A172 (cell line): ENCODE measurements at regions not wholly inside any gene's neighbourhood (a gene's known extent, or its start where the extent isn't known, plus 50 kb on each side); places are given as distances from the start of the nearest gene placed in this dataset.
A peak's percentile ranks its signal among the peaks of the same experiment; 100 is the strongest.
"Not testable (repeated sequence)": the region's sequence is repeated elsewhere in the genome, so short reads cannot be mapped to it uniquely, and the experiment has no call there.

Experiments
- DNase-seq: peaks from one replicate; pipeline ENCODE4 v3.0.0-alpha.2; 2015; ENCODE audit warnings: low spot score

DNA sequence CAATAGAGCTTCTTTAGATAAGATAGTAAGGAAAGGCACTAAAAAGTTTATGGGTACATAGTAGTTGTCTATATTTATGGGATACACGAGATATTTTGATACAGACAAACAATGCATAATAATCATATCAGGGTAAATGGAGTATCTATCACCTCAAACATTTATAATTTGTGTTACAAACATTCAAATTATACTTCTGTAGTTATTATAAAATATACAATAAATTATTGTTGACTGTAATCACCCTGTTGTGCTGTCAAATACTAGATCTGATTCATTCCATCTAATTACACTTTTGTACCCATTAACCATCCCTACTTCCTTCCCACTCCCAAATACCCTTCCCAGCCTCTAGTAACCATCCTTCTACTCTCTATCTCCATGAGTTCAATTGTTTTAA, 179.7 kb downstream of the FOXG1 start:
- DNase-seq, result no peak

DNA sequence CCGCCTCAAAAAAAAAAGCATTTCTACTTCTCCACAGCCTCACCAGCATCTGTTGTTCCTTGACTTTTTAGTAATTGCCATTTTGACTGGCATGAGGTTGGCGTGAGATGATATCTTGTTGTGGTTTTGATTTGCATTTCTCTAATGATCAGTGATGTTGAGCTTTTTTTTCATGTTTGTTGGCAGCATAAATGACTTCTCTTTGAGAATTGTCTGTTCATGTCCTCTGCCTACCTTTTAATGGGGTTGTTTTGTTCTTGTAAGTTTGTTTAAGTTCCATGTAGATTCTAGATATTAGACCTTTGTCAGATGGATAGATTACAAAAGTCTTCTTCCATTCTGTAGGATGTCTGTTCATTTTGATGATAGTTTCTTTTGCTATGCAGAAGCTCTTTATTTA, 182.9 kb downstream of the FOXG1 start:
- DNase-seq, result no peak

DNA sequence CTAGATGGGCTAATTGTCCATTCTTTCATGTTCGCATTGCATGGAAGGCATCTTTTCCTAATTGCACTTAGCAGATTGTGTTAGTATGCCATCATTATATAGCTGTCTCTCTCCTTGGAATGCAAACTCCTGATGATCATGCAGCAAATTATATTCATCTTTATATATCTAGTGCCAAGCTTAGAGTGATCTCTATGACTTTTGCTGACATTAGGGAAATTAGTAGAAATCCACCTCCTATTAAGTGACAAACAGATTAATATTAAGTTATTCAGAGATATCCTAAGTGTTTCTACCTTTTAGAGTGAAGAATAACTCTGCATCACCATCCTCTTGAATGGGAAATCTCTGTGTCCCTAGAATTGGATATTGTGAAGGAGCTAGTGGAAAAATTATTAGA, 185.6 kb downstream of the FOXG1 start:
- DNase-seq, result no peak

DNA sequence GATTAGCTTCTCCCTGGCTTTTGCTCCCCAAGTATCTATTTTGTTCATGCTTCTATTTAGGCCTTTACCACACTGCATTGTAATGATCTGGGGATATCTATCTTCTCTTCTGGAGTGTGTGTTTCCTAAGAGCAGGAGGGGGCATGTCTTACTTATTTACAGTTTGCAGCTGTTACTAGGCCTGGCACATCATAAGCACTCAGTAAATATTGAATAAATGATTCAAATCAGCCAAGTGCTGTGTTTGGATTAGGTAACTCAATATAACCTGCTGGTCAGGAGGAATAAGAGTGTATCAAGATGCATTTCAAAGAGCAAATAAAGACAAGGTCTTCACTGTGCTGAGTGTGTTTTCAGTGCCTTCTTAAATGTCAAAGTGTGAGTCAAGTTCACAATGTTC, 186.1 kb downstream of the FOXG1 start:
- DNase-seq, result no peak

DNA sequence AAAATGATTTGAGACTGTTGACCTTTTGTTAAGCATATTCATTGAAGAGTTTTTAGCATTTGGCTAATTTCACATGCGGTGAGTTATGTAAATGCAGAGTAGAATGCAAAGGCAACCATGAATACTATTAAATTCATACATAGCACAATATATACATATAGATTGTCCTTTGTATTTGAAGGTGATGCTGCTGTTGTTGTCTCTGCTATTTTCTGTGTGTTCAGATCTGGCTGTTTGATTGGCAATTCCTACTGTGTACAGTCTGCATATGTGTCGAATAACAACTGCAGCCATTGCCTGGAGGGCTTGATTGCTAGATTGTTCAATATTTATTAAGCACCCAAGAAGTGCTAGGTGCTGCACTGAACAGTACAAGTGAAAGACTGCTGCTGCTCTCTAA, 187.4 kb downstream of the FOXG1 start:
- DNase-seq, result no peak

DNA sequence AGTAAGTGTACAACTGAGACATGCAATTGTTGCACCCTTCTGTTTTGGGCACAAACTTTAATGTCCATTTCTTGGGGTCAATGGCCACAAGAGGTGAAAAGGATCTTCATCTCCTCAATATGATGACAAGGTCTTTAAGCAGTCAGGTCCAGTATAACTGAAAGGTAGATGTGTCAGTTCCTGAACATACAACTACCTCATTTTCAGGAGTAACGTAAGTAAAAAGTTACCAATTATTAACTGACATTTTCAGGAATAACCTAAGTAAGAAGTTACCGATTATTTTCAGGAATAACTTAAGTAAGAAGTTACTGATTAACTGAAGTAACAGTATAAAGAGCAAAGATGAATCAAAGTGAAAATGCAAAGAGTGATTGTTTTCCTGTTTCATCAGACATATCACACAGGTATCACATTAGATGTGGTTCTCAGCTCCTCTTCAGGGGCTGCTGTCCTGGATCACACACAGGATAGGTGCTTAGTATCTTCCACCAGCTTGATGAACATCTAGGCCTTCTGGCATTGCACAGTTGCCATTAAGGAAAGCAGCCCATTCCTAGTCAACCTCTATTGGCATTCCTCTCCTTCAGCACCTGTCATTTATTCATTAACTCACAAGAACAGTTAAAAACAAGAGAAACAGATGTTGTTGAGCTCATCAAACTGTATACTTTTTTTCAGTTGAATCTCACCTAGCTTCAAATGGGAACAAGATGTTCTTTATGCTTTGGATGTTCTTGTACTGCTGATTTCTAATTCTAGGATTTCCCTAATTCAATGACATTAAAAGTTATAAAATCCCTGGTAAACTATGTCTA, 200.0 kb downstream of the FOXG1 start:
- DNase-seq, result no peak

DNA sequence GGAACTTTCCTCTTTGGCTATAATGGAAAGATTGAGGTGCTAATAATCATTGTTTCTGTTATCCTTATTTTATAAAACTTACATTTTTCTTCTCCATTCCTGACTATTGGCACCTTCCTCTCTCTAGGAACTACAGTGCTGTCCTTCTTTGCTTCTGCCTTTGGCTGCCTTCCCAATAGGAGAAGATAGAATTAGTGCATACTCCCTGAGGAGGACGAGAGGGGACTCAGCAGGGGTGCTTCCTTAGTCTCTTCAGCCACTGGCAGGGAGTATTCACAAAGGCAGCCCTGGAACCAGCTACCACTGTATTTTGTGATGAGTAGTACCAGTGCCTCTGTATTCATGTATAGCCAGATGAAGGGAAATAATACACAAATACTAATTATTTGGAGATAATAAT, 208.5 kb downstream of the FOXG1 start:
- DNase-seq, result no peak

DNA sequence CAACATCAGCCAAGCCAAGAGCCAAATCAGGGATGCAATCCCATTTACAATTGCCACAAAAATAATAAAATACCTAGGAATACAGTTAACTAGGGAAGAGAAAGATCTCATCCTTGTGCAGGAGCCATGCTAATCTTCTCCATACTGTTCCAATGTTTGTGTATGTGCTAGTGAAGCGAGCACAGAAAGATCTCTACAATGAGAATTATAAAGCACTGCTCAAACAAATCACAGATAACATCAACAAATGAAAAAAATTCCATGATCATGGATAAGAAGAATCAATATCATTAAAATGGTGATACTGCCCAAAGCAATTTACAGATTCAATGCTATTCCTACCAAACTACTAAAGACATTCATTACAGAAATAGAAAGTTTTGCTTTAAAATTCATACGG, 215.6 kb downstream of the FOXG1 start:
- no peak for DNase-seq

DNA sequence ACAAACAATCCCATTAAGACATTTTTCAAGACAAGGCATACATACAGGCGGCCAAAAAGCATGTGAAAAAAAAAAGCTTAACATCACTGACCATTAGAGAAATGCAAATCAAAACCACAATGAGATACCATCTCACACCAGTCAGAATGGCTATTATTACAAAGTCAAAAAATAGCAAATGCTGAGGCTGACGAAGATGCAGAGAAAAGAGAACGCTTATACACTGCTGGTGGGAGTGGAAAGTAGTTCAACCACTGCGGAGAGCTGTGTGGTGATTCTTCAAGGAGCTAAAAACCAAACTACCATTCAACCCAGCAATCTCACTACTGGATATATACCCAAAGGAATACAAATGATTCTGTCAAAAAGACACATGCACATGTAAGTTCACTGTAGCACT, 216.7 kb downstream of the FOXG1 start:
- DNase-seq, result no peak

DNA sequence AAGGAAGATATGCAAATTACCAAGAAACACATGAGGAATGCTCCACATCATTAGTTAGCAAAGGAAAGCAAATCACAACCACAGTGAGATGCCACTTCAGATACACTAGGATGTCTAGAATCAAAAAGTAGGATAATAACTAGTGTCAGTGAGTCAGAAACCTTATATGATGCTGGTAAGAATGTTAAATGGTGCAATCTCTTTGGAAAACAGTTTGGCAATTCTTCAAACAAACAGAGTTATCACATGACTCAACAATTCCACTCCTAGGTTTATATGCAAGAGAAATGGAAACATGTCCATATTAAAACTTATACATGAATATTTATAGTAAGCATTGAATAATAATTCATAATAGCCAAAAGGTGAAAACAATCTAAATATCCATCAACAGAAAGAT, 220.9 kb downstream of the FOXG1 start:
- DNase-seq, result no peak

DNA sequence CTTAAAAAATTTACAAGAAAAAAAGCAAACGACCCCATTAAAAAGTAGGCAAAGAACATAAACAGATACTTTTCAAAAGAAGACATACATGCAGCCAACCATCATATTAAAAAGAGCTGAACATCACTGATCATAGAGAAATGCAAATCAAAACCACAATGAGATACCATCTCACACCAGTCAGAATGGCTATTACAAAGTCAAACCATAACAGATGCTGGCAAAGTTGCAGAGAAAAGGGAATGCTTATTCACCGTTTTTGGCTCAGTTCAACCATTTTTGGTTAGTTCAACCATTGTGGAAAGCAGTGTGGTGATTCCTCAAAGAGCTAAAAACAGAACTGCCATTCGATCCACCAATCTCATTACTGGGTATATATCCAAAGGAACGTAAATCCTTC, 230.6 kb downstream of the FOXG1 start:
- DNase-seq, result not testable (repeated sequence)

DNA sequence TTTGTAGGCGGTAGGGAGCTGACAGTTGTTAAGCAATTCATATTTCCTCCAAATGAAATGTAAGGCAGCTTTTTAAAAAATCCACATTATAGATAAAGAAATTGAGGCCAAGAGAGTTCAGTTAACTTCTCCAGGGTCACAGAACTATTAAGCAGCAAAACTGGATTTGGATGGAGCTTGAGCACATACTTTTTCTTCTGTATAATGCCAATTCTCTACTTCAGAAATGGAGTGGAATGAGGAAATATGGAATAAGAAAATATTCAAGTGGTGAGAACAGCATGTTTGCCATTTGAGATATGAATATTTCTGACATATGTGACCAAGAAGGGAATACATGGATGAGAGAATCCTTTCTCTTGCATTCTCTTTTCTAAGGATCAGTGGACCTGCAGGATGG, 233.1 kb downstream of the FOXG1 start:
- no peak for DNase-seq

DNA sequence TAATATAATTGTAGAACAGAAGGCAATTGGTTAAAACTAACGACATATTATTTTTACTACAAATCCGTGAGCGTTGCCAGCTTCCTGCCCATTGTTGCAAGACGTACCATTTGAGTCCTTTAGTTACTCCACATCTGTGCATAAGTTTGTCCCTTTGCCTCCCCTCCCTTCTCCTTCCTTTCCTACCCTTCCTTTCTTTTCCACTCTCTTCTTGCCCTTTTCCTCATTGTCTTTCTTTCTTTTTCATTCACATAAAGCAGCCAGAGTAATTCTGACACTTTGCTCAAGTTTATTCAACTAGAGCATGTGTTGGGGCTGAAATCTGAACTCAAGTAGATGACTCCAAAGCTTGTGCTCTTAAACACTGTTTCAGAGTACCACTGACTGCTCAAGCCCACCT, 239.1 kb downstream of the FOXG1 start:
- no peak for DNase-seq

DNA sequence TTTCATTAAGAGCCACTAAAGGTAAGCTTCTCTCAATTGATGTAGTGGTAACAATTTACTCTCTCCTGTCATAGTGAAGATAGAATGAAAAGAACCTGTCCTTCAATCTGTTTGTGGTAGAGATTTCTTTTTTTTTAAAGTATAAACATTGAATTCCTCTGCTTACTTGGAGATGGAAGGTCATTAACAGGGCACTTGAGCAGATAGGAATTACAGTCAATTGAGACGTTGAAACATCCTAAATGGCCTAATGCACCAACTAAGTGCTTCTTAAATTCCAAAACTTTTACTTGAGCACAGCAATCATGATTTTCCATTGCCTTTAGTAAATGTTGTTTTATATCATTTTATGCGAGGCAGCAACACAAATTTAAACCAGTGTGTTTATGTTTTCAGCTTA, 241.4 kb downstream of the FOXG1 start:
- no peak for DNase-seq

DNA sequence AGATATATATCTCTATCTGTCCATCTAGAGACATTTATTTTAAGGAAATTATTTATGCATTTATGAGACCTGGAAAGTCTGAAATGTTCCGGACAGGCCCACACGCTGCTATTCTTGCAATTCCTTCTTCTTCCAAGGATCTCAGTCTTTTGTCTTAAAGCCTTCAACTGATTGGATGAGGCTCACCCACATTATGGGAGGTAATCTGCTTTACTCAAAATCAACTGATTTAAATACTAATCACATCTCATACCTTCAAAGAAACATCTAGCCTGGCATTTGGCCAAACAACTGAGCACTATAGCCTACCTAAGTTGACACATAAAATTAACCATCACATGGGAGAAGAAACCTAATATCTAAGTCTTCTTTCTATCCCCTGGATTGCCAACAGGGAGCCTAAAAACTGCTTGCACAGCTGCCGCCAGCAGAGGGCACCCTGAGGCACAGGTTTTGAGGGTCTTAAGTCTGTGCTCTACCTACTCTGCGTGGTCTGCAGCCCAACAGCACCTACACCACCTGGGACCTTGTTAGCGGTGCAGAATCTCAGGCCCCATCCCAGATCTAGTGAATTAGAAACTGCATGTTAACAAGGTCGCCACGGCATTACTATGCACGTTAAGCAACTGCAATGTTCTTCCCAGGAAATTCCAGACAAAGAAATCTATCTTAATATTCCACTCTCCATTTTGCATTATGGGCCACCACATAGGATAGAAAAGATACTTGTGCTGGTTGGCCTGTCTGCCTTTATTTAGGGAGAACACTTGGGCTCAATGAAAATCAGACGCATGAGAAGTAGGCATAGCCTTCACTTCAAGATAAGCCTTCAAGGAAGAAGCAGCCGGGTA, 249.7 kb downstream of the FOXG1 start:
- peak; percentile 15 for DNase-seq

DNA sequence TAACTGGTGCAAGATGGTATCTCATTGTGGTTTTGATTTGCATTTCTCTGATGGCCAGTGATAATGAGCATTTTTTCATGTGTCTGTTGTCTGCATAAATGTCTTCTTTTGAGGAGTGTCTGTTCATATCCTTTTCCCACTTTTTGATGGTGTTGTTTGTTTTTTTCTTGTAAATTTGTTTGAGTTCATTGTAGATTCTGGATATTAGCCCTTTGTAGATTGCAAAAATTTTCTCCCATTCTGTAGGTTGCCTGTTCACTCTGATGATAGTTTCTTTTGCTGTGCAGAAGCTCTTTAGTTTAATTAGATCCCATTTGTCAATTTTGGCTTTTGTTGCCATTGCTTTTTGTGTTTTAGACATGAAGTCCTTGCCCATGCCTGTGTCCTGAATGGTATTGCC, 256.9 kb downstream of the FOXG1 start:
- not testable (repeated sequence) for DNase-seq

DNA sequence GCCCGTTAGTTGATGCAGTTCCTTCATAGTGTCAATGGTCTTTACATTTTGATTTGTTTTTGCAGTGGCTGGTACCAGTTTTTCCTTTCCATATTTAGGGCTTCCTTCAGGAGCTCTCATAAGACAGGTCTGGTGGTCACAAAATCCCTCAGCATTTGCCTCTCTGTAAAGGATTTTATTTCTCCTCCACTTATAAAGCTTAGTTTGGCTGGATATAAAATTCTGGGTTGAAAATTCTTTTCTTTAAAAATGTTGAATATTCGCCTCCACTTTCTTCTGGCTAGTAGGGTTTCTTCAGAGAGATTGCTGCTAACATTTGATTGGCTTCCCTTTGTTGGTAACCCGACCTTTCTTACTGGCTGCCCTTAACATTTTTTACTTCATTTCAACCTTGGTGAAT, 260.9 kb downstream of the FOXG1 start:
- not testable (repeated sequence) for DNase-seq

DNA sequence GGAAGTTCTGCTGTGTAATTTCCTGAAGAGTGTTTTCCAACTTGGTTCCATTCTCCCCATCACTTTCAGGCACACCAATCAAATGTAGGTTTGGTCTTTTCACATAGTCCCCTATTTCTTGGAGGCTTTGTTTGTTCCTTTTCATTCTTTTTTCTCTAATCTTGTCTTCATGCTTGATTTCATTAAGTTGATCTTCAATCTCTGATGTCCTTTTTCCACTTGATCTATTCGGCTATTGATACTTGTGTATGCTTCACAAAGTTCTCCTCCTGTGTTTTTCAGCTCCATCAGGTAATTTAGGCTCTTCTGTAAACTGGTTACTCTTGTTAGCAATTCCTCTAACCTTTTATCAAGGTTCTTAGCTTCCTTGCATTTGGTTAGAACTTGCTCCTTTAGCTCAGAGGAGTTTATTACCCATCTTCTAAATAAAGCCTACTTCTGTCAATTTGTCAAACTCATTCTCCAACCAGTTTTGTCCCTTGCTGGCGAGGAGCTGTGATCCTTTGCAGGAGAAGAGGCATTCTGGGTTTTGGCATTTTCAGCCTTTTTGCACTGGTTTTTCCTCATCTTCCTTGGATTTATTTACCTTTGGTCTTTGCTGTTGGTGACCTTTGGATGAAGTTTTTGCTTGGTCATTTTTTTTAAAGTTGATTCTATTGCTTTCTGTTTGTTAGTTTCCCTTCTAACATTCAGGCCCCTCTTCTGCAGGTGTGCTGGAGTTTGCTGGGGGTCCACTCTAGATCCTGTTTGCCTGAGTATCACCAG, 261.5 kb downstream of the FOXG1 start:
- not testable (repeated sequence) for DNase-seq

DNA sequence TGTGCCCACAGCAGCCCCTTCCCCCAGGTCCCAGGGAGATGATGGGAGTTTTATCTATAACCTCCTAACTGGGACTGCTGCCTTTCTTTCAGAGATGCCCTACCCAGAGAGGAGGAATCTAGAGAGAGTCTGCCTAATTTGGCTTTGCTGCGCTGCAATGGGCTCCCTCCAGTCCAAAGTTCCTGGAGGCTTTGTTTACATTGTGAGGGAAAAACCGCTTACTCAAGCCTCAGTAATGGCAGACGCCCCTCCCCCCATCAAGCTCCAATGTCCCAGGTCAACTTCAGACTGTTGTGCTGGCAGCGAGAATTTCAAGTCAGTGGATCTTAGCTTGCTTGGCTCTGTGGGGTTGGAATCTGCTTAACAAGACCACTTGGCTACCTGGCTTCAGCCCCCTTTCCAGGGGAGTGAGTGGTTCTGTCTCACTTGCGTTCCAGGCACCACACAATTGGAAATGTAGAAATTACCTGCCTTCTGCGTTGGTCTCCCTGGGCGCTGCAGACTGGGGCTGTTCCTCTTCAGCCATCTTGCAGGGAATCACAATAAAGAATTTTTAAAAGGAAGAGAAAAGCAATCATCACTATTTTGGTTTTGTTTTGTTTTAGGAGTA, 262.5 kb downstream of the FOXG1 start:
- peak; percentile 8 for DNase-seq

DNA sequence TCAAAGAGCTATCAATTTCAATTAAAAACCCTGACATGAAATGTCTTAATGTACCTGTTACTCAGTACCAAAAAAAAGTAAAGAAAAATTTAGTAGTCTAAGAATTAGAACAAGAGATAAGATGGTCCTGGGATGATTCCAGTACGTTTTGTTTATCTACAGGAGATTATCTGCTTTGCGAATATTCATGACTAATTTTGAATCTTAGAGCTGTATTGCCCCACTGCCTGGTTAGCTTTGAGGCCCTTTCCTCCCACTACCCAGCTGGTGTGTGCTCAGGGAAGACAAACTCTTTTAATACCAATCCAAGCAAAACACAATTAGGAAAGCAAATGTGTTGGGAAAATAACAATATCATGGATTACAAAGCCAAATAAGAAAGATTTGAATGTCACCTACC, 263.5 kb downstream of the FOXG1 start:
- DNase-seq, result no peak

DNA sequence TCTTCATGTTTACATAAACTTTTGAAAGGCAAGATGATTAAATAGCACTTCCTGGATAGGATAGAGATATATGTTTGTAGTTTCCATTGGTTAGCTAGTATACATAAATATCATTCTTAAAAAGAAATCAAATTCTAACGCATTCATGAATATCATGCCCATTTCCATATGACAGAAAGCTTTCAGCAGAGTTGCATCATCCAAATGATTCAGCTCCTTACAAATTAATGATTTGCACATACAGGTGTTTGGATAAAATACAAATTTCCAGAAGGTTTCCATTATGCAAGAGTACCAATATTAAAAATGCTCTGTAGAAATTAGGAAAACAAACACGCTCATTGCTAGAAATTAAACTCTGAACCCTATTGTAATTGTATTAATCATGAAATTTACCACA, 264.4 kb downstream of the FOXG1 start:
- no peak for DNase-seq

DNA sequence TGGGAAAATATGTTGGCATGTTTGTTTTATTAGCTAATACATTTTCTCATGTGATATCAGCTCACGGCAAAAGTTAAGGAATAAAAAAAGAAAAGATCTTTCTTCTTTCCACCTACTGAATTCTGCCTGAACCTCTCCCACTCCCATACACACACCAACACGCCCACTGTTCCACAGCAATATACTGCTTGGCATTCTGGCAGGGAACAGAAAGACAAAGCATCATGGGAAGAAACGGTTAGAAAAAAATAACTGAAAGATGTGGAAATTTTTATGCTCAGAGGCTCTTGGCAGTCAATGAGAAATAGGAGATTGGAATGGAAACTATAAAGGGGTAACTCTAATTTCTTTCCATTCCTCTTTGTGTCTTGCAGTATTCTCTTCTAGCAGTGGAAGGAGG, 268.5 kb downstream of the FOXG1 start:
- DNase-seq, result no peak
